ENCODE measurements at regions not wholly inside any gene's neighbourhood (a gene's known extent, or its start where the extent isn't known, plus 50 kb on each side); places are given as distances from the start of the nearest gene placed in this dataset.

DNA sequence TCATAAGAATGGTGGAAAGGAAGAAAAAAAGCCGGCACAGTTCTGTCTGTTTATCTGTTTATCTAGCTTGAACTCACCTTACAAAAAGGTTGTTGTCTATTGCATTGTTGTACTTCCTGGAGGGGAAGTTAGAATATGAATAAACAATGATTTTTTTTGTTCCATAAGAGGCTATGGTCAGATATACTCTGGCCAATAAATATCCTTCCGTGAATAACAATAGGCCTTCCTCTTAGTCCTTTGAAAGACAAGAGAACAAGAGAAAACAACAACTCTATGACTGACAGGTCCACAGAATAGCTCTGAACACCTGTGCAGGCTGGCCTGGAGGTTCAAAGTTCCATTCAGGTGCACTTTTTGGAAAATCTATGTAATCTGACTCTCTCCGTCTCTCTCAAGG, 192.8 kb upstream of the KRR1 start:
- TF ChIP-seq POLR2A (IDR thresholded peaks at IDR 0.05), result no peak
- TF ChIP-seq, protein P1, sequence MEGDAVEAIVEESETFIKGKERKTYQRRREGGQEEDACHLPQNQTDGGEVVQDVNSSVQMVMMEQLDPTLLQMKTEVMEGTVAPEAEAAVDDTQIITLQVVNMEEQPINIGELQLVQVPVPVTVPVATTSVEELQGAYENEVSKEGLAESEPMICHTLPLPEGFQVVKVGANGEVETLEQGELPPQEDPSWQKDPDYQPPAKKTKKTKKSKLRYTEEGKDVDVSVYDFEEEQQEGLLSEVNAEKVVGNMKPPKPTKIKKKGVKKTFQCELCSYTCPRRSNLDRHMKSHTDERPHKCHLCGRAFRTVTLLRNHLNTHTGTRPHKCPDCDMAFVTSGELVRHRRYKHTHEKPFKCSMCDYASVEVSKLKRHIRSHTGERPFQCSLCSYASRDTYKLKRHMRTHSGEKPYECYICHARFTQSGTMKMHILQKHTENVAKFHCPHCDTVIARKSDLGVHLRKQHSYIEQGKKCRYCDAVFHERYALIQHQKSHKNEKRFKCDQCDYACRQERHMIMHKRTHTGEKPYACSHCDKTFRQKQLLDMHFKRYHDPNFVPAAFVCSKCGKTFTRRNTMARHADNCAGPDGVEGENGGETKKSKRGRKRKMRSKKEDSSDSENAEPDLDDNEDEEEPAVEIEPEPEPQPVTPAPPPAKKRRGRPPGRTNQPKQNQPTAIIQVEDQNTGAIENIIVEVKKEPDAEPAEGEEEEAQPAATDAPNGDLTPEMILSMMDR (IDR thresholded peaks at IDR 0.05), result no peak
- TF ChIP-seq POLR2AphosphoS5 (IDR thresholded peaks at IDR 0.05), result no peak

Measured in breast epithelium (tissue), 3 donors.